DOHH2 (cell line): ENCODE measurements at regions not wholly inside any gene's neighbourhood (a gene's known extent, or its start where the extent isn't known, plus 50 kb on each side); places are given as distances from the start of the nearest gene placed in this dataset.

Experiments used
- H3F3A ChIP-seq: fragments of 200-600 bp; sonication (generic), shearing (Covaris generic); 2 replicates; pipeline ENCODE4 v1.6.0; 2016; ENCODE audit warnings: antibody characterized with exemption, mild to moderate bottlenecking; ENCODE audit not compliant: control insufficient read depth, insufficient read depth
- H3K27ac ChIP-seq: fragments of 200-600 bp; sonication (generic); 2 replicates; pipeline ENCODE4 v1.5.1; 2014; ENCODE audit warnings: low read depth, mild to moderate bottlenecking, low read length, moderate library complexity
- H3K27me3 ChIP-seq: fragments of 200-600 bp; sonication (generic); 2 replicates; pipeline ENCODE4 v1.6.1; 2014; ENCODE audit warnings: mild to moderate bottlenecking, low read length, mixed read lengths; ENCODE audit not compliant: control insufficient read depth
- H3K36me3 ChIP-seq: fragments of 200-600 bp; sonication (generic); 2 replicates; pipeline ENCODE4 v1.6.1; 2014; ENCODE audit warnings: mild to moderate bottlenecking, low read length, moderate library complexity, mixed read lengths; ENCODE audit not compliant: control insufficient read depth
- H3K4me1 ChIP-seq: fragments of 200-600 bp; sonication (generic); 2 replicates; pipeline ENCODE4 v1.6.1; 2014; ENCODE audit warnings: mild to moderate bottlenecking, low read length, mixed read lengths; ENCODE audit not compliant: control insufficient read depth
- H3K4me2 ChIP-seq: fragments of 200-600 bp; sonication (generic); 2 replicates; pipeline ENCODE4 v1.6.0; 2014; ENCODE audit warnings: mild to moderate bottlenecking, low read length, moderate library complexity
- H3K4me3 ChIP-seq: fragments of 200-600 bp; sonication (generic); 2 replicates; pipeline ENCODE4 v1.5.1; 2014; ENCODE audit warnings: mild to moderate bottlenecking, low read length, mixed read lengths
- H3K79me2 ChIP-seq: fragments of 200-600 bp; sonication (generic); 2 replicates; pipeline ENCODE4 v1.6.1; 2014; ENCODE audit warnings: mild to moderate bottlenecking, low read length, mixed read lengths; ENCODE audit not compliant: control insufficient read depth
- H3K9me2 ChIP-seq: fragments of 200-600 bp; sonication (generic); replicated peaks from 2 replicates; pipeline ENCODE4 v1.6.1; 2014; ENCODE audit warnings: mild to moderate bottlenecking, low read length, mixed read lengths; ENCODE audit not compliant: control insufficient read depth
- H3K9me3 ChIP-seq: fragments of 200-600 bp; sonication (generic); 2 replicates; pipeline ENCODE4 v1.6.1; 2014; ENCODE audit warnings: antibody characterized with exemption, low read length, mixed read lengths; ENCODE audit not compliant: control insufficient read depth, insufficient read depth
- H4K20me1 ChIP-seq: fragments of 200-600 bp; sonication (generic); 2 replicates; pipeline ENCODE4 v1.6.0; 2014; ENCODE audit warnings: low read depth, mild to moderate bottlenecking, antibody characterized with exemption, low read length, moderate library complexity; ENCODE audit not compliant: control insufficient read depth, insufficient read depth
- EZH2phosphoT487 ChIP-seq: fragments of 200-600 bp; sonication (generic); IDR thresholded peaks from 2 replicates; pipeline ENCODE4 v1.6.1; 2017; ENCODE audit warnings: borderline replicate concordance, mild to moderate bottlenecking, antibody characterized with exemption, low read length, moderate library complexity, mixed read lengths
- TF ChIP-seq, protein P1 (sequence below): fragments of 200-600 bp; sonication (generic); IDR thresholded peaks from one replicate; pipeline ENCODE4 v1.5.1; 2014; ENCODE audit warnings: antibody characterized with exemption, mild to moderate bottlenecking, low read depth, low read length; ENCODE audit not compliant: poor library complexity, severe bottlenecking

- no peaks in the 10 kb centered on the region for H3K4me1 ChIP-seq
Observed at GRCh38 chr10:121101561-121101960, 250.4 kb downstream of the WDR11 start.

GRCh38 chr10:121102706-121103105 is 251.5 kb downstream of the WDR11 start:
- Histone ChIP-seq H3F3A (no peaks in the 10 kb centered on the region), H3K9me3 (no peaks in the 10 kb centered on the region), H3K27ac (no peak overlapping the region), H4K20me1 (no peaks in the 10 kb centered on the region), H3K79me2 (no peaks in the 10 kb centered on the region), H3K4me2 (no peak overlapping the region), H3K4me1 (no peaks in the 10 kb centered on the region), H3K27me3 (no peaks in the 10 kb centered on the region), H3K9me2 (no peaks in the 10 kb centered on the region), H3K4me3 (no peak overlapping the region), H3K36me3 (no peaks in the 10 kb centered on the region)
- TF ChIP-seq EZH2phosphoT487 = no peak
- TF ChIP-seq, protein P1, sequence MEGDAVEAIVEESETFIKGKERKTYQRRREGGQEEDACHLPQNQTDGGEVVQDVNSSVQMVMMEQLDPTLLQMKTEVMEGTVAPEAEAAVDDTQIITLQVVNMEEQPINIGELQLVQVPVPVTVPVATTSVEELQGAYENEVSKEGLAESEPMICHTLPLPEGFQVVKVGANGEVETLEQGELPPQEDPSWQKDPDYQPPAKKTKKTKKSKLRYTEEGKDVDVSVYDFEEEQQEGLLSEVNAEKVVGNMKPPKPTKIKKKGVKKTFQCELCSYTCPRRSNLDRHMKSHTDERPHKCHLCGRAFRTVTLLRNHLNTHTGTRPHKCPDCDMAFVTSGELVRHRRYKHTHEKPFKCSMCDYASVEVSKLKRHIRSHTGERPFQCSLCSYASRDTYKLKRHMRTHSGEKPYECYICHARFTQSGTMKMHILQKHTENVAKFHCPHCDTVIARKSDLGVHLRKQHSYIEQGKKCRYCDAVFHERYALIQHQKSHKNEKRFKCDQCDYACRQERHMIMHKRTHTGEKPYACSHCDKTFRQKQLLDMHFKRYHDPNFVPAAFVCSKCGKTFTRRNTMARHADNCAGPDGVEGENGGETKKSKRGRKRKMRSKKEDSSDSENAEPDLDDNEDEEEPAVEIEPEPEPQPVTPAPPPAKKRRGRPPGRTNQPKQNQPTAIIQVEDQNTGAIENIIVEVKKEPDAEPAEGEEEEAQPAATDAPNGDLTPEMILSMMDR = no peak

More at GRCh38 chr10:121101561-121101960, 250.4 kb downstream of the WDR11 start:
- Histone ChIP-seq H3K4me2 (no peak overlapping the region), H3K9me2 (no peaks in the 10 kb centered on the region), H3K79me2 (no peaks in the 10 kb centered on the region), H3F3A (no peaks in the 10 kb centered on the region), H3K27ac (no peak overlapping the region), H3K9me3 (no peaks in the 10 kb centered on the region), H4K20me1 (no peaks in the 10 kb centered on the region), H3K36me3 (no peaks in the 10 kb centered on the region), H3K4me3 (no peak overlapping the region), H3K27me3 (no peaks in the 10 kb centered on the region)
- TF ChIP-seq EZH2phosphoT487 = no peak
- TF ChIP-seq, protein P1 = no peak

DNA sequence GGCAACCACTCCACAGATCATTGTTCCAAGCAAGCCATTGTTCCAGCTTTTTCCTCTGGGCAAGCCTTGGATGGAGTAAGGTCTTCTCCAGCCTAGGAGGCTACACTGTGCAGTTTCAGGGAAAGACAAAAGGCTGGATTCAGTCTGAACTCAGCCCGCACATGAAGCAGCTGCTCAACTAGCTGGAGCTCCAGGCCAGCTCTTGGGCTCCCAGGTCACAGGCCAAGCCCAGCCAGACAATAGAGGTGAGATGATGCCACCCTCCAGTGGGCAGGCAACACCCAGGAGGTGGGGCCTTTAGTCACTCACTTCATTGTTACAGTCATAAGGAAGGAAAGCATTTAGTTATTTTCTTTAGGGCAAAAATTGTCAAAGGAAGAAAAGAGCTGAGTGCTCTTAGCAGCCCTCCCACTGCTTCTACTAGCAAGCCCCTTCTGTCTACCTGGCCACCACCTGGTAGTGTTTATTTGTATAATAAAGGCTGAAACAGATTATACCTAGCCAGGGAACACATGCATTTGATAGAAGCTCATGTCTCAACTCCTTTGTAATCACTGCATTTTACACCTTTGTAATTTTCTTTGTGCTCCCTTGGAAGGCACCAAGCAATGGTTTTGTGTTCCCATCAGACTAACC is 253.4 kb downstream of the WDR11 start:
- H3F3A ChIP-seq = no peaks in the 10 kb centered on the region
- H3K4me2 ChIP-seq = no peak overlapping the region
- H3K36me3 ChIP-seq = no peaks in the 10 kb centered on the region
- no peak for TF ChIP-seq EZH2phosphoT487
- TF ChIP-seq, protein P1 = no peak
- H3K27me3 ChIP-seq = no peaks in the 10 kb centered on the region
- H3K4me1 ChIP-seq = no peaks in the 10 kb centered on the region
- H3K9me2 ChIP-seq = no peaks in the 10 kb centered on the region
- no peaks in the 10 kb centered on the region for H3K9me3 ChIP-seq
- no peak overlapping the region for H3K27ac ChIP-seq
- H3K4me3 ChIP-seq = no peak overlapping the region
- H3K79me2 ChIP-seq = no peaks in the 10 kb centered on the region
- H4K20me1 ChIP-seq = no peaks in the 10 kb centered on the region
